Left ventricle myocardium inferior (tissue), 1 donor: ENCODE measurements at regions not wholly inside any gene's neighbourhood (a gene's known extent, or its start where the extent isn't known, plus 50 kb on each side); places are given as distances from the start of the nearest gene placed in this dataset.
"Not testable (repeated sequence)": the region's sequence is repeated elsewhere in the genome, so short reads cannot be mapped to it uniquely, and the experiment has no call there.

Experiments
- DNase-seq: peaks from one replicate; pipeline ENCODE4 v3.0.0-alpha.2; 2020
- H3K27ac ChIP-seq: fragments of 200-600 bp; replicated peaks from 2 replicates; pipeline ENCODE4 v1.8.0; 2021
- H3K27me3 ChIP-seq: fragments of 200-600 bp; 2 replicates; pipeline ENCODE4 v1.8.0; 2021; ENCODE audit warnings: low read depth
- H3K36me3 ChIP-seq: fragments of 200-600 bp; 2 replicates; pipeline ENCODE4 v1.8.0; 2021
- H3K4me1 ChIP-seq: fragments of 200-600 bp; 2 replicates; pipeline ENCODE4 v1.8.0; 2021
- H3K4me3 ChIP-seq: fragments of 200-600 bp; 2 replicates; pipeline ENCODE4 v1.8.0; 2021; ENCODE audit warnings: mild to moderate bottlenecking, moderate library complexity
- H3K9me3 ChIP-seq: fragments of 200-600 bp; replicated peaks from 2 replicates; pipeline ENCODE4 v1.8.0; 2021
- intact Hi-C: fragments of 100-400 bp; cut with micrococcal nuclease; formaldehyde crosslinking; loops from one replicate; pipeline ENCODE4 v1.11.0; 2022
- TF ChIP-seq, protein P1 (sequence below): fragments of 200-600 bp; IDR thresholded peaks from 2 replicates; pipeline ENCODE4 v1.8.0; 2021; ENCODE audit warnings: antibody characterized with exemption, mild to moderate bottlenecking, borderline replicate concordance
- donor health status: DM: no; HTN: yes; CAD: no; lungs with severe emphysema.

DNA sequence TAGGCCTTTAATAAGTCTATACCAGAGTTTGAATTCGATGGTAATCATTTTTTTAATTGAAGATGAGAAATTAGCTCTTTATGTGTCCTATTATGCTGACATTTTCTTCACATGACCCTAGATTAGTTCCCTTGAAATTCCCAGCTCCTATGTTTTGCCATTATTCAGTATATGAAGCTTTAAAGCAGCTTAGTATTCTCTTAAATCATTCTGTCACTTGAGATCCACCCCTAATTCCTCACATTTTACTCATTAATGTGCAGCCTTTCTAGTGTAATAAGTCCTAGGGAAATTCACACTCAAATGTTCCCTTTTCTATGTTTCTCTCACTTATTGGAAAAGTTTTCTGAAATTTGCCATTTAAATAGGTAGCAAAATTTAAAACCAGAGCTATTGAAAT lies 704.5 kb upstream of the B3GALT2 start:
- Histone ChIP-seq H3K36me3 (no peaks in the 10 kb centered on the region), H3K9me3 (no peaks in the 10 kb centered on the region), H3K27ac (no peak overlapping the region), H3K27me3 (no peaks in the 10 kb centered on the region), H3K4me3 (no peak overlapping the region), H3K4me1 (peaks cover 14% of the 10 kb centered on the region)
- TF ChIP-seq, protein P1, sequence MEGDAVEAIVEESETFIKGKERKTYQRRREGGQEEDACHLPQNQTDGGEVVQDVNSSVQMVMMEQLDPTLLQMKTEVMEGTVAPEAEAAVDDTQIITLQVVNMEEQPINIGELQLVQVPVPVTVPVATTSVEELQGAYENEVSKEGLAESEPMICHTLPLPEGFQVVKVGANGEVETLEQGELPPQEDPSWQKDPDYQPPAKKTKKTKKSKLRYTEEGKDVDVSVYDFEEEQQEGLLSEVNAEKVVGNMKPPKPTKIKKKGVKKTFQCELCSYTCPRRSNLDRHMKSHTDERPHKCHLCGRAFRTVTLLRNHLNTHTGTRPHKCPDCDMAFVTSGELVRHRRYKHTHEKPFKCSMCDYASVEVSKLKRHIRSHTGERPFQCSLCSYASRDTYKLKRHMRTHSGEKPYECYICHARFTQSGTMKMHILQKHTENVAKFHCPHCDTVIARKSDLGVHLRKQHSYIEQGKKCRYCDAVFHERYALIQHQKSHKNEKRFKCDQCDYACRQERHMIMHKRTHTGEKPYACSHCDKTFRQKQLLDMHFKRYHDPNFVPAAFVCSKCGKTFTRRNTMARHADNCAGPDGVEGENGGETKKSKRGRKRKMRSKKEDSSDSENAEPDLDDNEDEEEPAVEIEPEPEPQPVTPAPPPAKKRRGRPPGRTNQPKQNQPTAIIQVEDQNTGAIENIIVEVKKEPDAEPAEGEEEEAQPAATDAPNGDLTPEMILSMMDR = no peak
- DNase-seq = no peak
- intact Hi-C loops = no loop called here

GRCh38 chr1:193884848-193885558 lies 698.6 kb upstream of the B3GALT2 start:
- no peak for DNase-seq
- no peaks in the 10 kb centered on the region for H3K27me3 ChIP-seq

GRCh38 chr1:193877920-193878319 lies 691.5 kb upstream of the B3GALT2 start:
- H3K4me1 ChIP-seq, intact Hi-C loops, H3K27me3 ChIP-seq, H3K36me3 ChIP-seq, H3K27ac ChIP-seq, H3K4me3 ChIP-seq, DNase-seq: not testable (repeated sequence)
- H3K9me3 ChIP-seq = peaks cover 39% of the 10 kb centered on the region

More at GRCh38 chr1:193884848-193885558, 698.6 kb upstream of the B3GALT2 start:
- no peaks in the 10 kb centered on the region for H3K36me3 ChIP-seq
- H3K9me3 ChIP-seq = peaks cover 4% of the 10 kb centered on the region
- no peak overlapping the region for H3K4me3 ChIP-seq
- intact Hi-C loops = no loop called here
- peaks cover 3% of the 10 kb centered on the region for H3K4me1 ChIP-seq
- TF ChIP-seq, protein P1 = no peak
- H3K27ac ChIP-seq = no peak overlapping the region

DNA sequence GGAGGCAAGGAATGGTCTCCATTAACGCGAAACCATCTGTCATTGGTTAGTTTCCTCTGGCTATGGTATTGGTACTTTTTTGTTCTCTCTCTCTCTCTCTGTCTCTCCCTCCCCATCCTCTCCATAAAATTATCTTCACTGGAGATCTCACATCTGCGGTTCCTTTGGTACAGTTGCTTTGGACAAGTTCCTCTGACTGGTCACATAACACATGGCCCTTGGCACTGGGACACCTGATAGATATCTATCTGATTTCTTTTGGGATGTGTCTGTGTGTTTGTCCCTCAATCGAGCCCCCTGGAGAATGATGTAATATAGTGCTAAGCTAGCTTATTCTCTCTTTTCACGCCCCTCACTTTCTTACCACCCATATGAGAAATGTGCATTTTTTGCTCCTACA lies 682.0 kb upstream of the B3GALT2 start:
- intact Hi-C loops = no loop called here
- Histone ChIP-seq H3K9me3 (no peaks in the 10 kb centered on the region), H3K36me3 (no peaks in the 10 kb centered on the region), H3K27ac (no peak overlapping the region), H3K4me3 (no peak overlapping the region), H3K4me1 (no peaks in the 10 kb centered on the region), H3K27me3 (no peaks in the 10 kb centered on the region)
- DNase-seq = no peak
- TF ChIP-seq, protein P1 = no peak

DNA sequence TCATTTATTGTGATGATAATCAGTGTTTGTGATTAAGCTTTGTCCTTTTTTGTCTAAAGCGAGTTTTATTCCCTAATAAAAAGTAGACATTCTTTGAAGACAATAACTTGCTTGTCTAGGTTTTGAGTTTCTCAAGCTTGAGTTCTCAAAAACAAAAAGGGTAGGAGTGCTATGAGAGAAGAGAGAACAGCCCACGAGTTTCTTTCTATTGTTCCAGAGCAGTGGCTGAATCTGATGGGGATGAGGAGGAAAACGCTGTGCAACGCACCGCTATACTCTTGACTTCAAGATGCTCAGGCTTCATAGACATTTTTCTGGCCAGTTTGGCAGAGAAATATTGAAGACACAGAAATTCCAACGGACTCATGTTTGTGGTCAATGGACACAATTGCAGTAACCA lies 669.8 kb upstream of the B3GALT2 start:
- no peak for DNase-seq
- no peak overlapping the region for H3K4me3 ChIP-seq
- H3K4me1 ChIP-seq = no peaks in the 10 kb centered on the region
- TF ChIP-seq, protein P1 = no peak
- no peaks in the 10 kb centered on the region for H3K27me3 ChIP-seq
- no peaks in the 10 kb centered on the region for H3K9me3 ChIP-seq
- no peak overlapping the region for H3K27ac ChIP-seq
- intact Hi-C loops = no loop called here
- H3K36me3 ChIP-seq = no peaks in the 10 kb centered on the region

DNA sequence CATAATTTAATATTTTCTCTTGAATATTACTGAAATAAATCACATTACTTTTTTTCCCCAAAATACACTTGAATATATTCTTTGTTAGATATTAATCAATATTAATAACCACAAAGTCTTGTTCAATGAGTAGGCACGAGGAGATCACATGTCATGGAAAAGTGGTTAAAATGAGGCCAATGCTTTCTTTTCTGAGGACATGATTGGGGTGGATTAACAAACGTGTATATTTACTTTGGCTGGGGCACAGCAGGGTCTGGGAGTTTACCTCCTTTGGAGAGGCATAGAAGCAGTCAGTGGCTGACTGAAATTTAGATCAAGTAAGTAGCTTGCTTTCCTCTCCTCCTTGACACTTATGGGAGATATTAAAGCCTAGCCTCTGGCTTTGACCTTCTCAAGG lies 664.3 kb upstream of the B3GALT2 start:
- DNase-seq = no peak
- H3K27me3 ChIP-seq = no peaks in the 10 kb centered on the region
- H3K27ac ChIP-seq = no peak overlapping the region
- intact Hi-C loops = no loop called here
- TF ChIP-seq, protein P1 = no peak
- H3K4me3 ChIP-seq = no peak overlapping the region
- no peaks in the 10 kb centered on the region for H3K36me3 ChIP-seq
- H3K4me1 ChIP-seq = no peaks in the 10 kb centered on the region
- H3K9me3 ChIP-seq = no peaks in the 10 kb centered on the region
